ENCODE measurements at regions not wholly inside any gene's neighbourhood (a gene's known extent, or its start where the extent isn't known, plus 50 kb on each side); places are given as distances from the start of the nearest gene placed in this dataset.
"Not testable (repeated sequence)": the region's sequence is repeated elsewhere in the genome, so short reads cannot be mapped to it uniquely, and the experiment has no call there.

GRCh38 chr14:88064841-88065240 lies 59.9 kb downstream of the GPR65 start:
- DNase-seq (ENCODE audit: low spot score): no peak

GRCh38 chr14:88069677-88070076 lies 64.7 kb downstream of the GPR65 start:
- DNase-seq (ENCODE audit: low spot score): no peak

GRCh38 chr14:88075269-88075981 lies 70.5 kb downstream of the GPR65 start:
- no peak for DNase-seq (ENCODE audit: low spot score)

GRCh38 chr14:88078525-88078924 lies 73.6 kb downstream of the GPR65 start:
- no peak for DNase-seq (ENCODE audit: low spot score)

- no peak for DNase-seq (ENCODE audit: low spot score)
Measured at GRCh38 chr14:88079624-88080023, 74.7 kb downstream of the GPR65 start.

- DNase-seq (ENCODE audit: low spot score): no peak
Measured at GRCh38 chr14:88085736-88086135, 80.8 kb downstream of the GPR65 start.

GRCh38 chr14:88089445-88089844 lies 84.5 kb downstream of the GPR65 start:
- no peak for DNase-seq (ENCODE audit: low spot score)

GRCh38 chr14:88092529-88092928 lies 87.6 kb downstream of the GPR65 start:
- no peak for DNase-seq (ENCODE audit: low spot score)

GRCh38 chr14:88095791-88096190 lies 90.9 kb downstream of the GPR65 start:
- no peak for DNase-seq (ENCODE audit: low spot score)

- peak; percentile 4 for DNase-seq (ENCODE audit: low spot score)
Measured at GRCh38 chr14:88098163-88098562, 93.2 kb downstream of the GPR65 start.

GRCh38 chr14:88104710-88105109 lies 99.8 kb downstream of the GPR65 start:
- DNase-seq (ENCODE audit: low spot score): no peak

GRCh38 chr14:88106377-88106776 lies 101.4 kb downstream of the GPR65 start:
- no peak for DNase-seq (ENCODE audit: low spot score)

GRCh38 chr14:88127669-88128068 lies 122.7 kb downstream of the GPR65 start:
- DNase-seq (ENCODE audit: low spot score): not testable (repeated sequence)

GRCh38 chr14:88128816-88129215 lies 123.9 kb downstream of the GPR65 start:
- DNase-seq (ENCODE audit: low spot score): no peak

- DNase-seq (ENCODE audit: low spot score): no peak
Measured at GRCh38 chr14:88129306-88130056, 124.5 kb downstream of the GPR65 start.

GRCh38 chr14:88130057-88130432 lies 125.1 kb downstream of the GPR65 start:
- no peak for DNase-seq (ENCODE audit: low spot score)
